GM18858 (cell line): ENCODE measurements at regions not wholly inside any gene's neighbourhood (a gene's known extent, or its start where the extent isn't known, plus 50 kb on each side); places are given as distances from the start of the nearest gene placed in this dataset.
"Not testable (repeated sequence)": the region's sequence is repeated elsewhere in the genome, so short reads cannot be mapped to it uniquely, and the experiment has no call there.

Source experiments
- ATAC-seq: cut with Tn5 transposase; IDR thresholded peaks from one replicate; pipeline ENCODE4 v1.9.1; 2021; ENCODE audit not compliant: unreplicated experiment

- ATAC-seq = no peak
Observed at GRCh38 chr5:17364987-17365810, 132.8 kb upstream of the TAF11L2 start.

- ATAC-seq = no peak
Observed at GRCh38 chr5:17365811-17366138, 132.3 kb upstream of the TAF11L2 start.

GRCh38 chr5:17367256-17367840, 130.7 kb upstream of the TAF11L2 start:
- ATAC-seq = no peak

- no peak for ATAC-seq
Observed at GRCh38 chr5:17370651-17371050, 127.4 kb upstream of the TAF11L2 start.

- ATAC-seq = no peak
Observed at GRCh38 chr5:17373406-17373805, 124.6 kb upstream of the TAF11L2 start.

GRCh38 chr5:17373814-17374556, 124.0 kb upstream of the TAF11L2 start:
- no peak for ATAC-seq

GRCh38 chr5:17374973-17375742, 122.9 kb upstream of the TAF11L2 start:
- ATAC-seq = no peak

- ATAC-seq = not testable (repeated sequence)
Observed at GRCh38 chr5:17375886-17376285, 122.1 kb upstream of the TAF11L2 start.

GRCh38 chr5:17378346-17378997, 119.6 kb upstream of the TAF11L2 start:
- ATAC-seq = no peak

GRCh38 chr5:17379100-17379951, 118.7 kb upstream of the TAF11L2 start:
- no peak for ATAC-seq

GRCh38 chr5:17381932-17382331, 116.1 kb upstream of the TAF11L2 start:
- no peak for ATAC-seq

- ATAC-seq = no peak
Observed at GRCh38 chr5:17383526-17383925, 114.5 kb upstream of the TAF11L2 start.

- no peak for ATAC-seq
Observed at GRCh38 chr5:17384181-17384580, 113.8 kb upstream of the TAF11L2 start.

- no peak for ATAC-seq
Observed at GRCh38 chr5:17388717-17389116, 109.3 kb upstream of the TAF11L2 start.

- ATAC-seq = no peak
Observed at GRCh38 chr5:17394086-17394485, 103.9 kb upstream of the TAF11L2 start.

GRCh38 chr5:17395106-17395880, 102.7 kb upstream of the TAF11L2 start:
- ATAC-seq = no peak

GRCh38 chr5:17396247-17396646, 101.8 kb upstream of the TAF11L2 start:
- ATAC-seq = peak; percentile 74

- peak; percentile 38 for ATAC-seq
Observed at GRCh38 chr5:17398431-17398830, 99.6 kb upstream of the TAF11L2 start.
